NCI-H2171 treated with DMSO at 0.1 percent for 48 hours (cell line): ENCODE measurements at regions not wholly inside any gene's neighbourhood (a gene's known extent, or its start where the extent isn't known, plus 50 kb on each side); places are given as distances from the start of the nearest gene placed in this dataset.
"Not testable (repeated sequence)": the region's sequence is repeated elsewhere in the genome, so short reads cannot be mapped to it uniquely, and the experiment has no call there.

Experiments used
- DNase-seq: peaks from one replicate; lab custom pipeline; 2025; lab: John Stamatoyannopoulos, UW

DNA sequence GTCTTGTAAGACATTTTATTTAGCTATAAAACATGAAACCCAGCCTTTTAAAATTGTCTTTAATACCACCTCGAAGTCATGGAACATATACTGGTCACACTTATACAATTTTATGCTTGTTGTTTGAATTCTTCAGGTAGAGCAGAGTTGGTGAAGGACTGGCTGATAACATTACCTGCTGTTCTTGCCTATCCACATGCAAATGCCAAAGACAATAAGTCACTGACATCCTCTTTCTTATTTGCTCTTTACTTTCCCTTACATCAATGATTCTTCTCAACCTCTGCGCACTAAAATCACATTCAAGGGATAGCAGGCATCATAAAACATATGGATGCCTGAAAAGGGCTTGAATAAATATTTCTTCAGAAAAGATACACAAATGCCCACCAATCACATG, 392.5 kb upstream of the ATP11B start:
- DNase-seq = no peak

DNA sequence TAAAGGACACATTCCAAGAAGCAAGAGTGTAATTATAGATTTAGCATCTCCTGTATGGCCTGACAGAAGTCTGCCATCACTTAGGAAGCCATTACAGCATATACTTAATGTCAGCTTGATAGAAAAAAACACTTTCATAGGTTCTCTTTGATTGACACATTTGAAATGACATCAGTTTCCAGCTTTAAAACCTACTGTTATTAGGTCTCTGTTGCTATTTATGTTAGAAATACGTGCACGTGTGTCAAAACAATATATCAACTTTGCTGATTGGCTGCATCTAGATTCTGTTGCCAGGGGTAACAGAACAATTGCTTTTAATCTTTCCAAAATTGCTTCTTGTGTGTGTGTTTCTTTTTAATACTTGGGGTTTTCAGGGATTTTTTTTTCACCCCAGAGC, 389.3 kb upstream of the ATP11B start:
- no peak for DNase-seq

DNA sequence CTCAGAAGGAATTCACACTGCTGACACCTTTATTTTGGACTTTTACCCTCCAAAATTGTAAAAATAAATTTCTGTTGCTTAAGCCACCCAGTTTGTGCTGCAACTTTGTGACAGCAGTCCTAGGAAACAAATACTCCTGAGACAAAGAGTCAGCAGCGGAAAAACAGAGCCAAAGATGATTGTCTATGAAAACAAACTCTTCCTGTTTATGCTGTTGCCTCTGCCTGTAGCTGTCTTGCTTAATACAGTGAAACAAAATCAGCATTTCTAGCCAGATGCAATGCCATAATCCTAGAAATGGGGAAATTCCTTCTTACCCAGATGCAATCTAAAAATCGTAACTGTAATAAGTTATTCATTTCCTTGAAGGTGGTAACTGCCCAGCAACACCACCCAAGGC, 387.5 kb upstream of the ATP11B start:
- no peak for DNase-seq

- no peak for DNase-seq
Observed at GRCh38 chr3:182406786-182407185, 386.5 kb upstream of the ATP11B start.

- DNase-seq = no peak
Observed at GRCh38 chr3:182410051-182410450, 383.3 kb upstream of the ATP11B start.

DNA sequence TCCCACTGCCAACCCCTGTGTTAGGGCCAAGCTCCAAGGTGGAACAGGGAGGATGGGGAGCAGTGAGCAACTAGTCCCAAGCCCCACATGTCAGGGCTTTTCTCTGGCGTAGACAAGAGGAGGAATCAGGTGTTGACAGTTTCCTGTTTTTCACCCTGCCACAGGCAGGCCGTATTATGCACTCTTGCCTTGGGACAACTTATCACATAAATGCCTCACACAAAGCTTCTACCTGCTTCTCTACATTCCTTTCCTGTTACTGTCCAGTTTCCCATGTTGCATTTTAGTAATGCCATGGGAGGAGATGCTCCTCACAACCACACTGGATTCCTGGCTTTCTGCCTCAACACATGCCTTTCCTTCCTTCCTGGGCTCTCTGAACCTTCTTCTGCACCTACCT, 381.2 kb upstream of the ATP11B start:
- DNase-seq = no peak

GRCh38 chr3:182413061-182413460, 380.2 kb upstream of the ATP11B start:
- DNase-seq = no peak

- no peak for DNase-seq
Observed at GRCh38 chr3:182413682-182414081, 379.6 kb upstream of the ATP11B start.

DNA sequence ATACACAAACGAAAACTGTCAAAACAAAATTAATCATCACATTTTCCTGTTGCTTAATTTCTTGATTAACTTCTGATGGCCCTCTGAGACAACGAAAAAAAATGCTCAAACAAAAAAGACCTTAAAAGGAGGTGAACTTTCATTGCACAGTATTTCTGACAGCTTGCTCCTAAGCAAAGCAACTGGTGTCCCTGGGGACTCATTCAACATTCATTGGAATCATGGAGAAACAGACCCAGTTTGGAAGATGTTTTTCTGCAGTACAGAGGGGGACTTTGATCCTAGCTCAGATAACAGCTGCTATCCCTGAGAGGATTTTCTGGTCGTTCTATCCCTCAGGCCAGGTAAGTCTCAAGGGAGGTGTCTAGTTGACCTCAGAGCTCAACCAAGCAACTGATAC, 378.7 kb upstream of the ATP11B start:
- DNase-seq = peak; percentile 89

GRCh38 chr3:182420741-182421140, 372.6 kb upstream of the ATP11B start:
- DNase-seq = no peak

DNA sequence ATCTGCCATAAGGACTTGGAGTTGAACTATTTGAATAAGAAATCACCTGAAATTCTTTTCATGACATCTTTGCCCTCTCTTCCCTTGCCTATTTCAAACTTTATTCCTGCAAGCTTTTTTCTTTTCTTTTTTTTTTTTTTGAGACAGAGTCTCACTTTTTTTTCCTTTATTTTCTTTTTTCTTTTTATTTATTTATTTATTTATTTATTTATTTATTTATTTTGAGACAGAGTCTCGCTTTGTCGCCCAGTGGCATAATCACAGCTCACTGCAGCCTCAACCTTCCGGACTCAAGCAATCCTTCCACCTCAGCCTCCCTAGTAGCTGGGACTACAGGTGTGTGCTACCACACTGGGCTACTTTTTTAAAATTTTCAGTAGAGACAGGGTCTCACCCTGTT, 369.3 kb upstream of the ATP11B start:
- DNase-seq = no peak

- DNase-seq = peak; percentile 52
Observed at GRCh38 chr3:182425926-182426718, 367.2 kb upstream of the ATP11B start.

- DNase-seq = not testable (repeated sequence)
Observed at GRCh38 chr3:182431972-182432371, 361.3 kb upstream of the ATP11B start.

- peak; percentile 17 for DNase-seq
Observed at GRCh38 chr3:182435860-182436259, 357.4 kb upstream of the ATP11B start.

- DNase-seq = peak; percentile 76
Observed at GRCh38 chr3:182436547-182436946, 356.8 kb upstream of the ATP11B start.

- DNase-seq = no peak
Observed at GRCh38 chr3:182438398-182438797, 354.9 kb upstream of the ATP11B start.

GRCh38 chr3:182440101-182440500, 353.2 kb upstream of the ATP11B start:
- no peak for DNase-seq

- no peak for DNase-seq
Observed at GRCh38 chr3:182445576-182445975, 347.7 kb upstream of the ATP11B start.

DNA sequence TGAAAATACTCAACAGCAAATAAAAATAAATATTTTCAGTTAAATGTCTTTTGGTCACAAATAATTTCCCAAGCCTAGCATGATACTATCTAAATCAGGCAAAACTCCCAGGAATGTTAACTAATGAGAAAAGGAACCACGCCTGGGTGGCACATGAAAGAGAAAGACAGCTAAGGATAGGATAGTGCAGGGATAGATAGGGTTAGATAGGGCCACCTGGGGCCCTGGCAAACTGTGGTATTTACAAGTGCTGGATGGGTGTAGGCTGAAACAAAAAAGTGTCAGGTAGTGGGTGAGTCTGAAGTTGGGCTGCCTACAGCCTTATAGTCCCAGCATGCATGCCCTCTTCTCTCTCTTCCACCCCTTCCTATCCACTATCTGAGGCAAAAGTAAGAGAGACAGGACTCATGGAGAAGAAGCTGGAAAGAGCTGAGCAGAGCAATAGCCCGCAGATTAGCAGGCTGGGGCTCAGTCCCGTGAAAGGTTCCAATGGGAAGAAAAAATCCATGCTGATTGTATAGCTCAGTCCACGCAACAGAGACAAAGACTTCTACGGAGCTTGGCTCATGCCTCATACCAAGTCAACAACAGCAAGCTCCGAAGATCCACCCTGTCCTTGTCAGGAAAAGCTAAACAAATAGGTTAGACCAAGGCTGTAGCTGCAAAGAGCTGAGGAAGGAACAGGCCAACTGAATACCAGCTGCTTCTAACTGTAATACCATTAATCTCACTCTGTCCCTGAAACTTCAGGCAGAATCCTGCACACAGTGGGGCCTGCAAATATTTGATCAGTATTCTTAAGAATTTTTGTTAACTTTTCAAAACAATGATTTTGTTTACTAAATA, 342.1 kb upstream of the ATP11B start:
- no peak for DNase-seq

GRCh38 chr3:182451871-182452270, 341.4 kb upstream of the ATP11B start:
- DNase-seq = no peak

- DNase-seq = no peak
Observed at GRCh38 chr3:182455011-182455410, 338.3 kb upstream of the ATP11B start.

- no peak for DNase-seq
Observed at GRCh38 chr3:182460303-182460702, 333.0 kb upstream of the ATP11B start.

DNA sequence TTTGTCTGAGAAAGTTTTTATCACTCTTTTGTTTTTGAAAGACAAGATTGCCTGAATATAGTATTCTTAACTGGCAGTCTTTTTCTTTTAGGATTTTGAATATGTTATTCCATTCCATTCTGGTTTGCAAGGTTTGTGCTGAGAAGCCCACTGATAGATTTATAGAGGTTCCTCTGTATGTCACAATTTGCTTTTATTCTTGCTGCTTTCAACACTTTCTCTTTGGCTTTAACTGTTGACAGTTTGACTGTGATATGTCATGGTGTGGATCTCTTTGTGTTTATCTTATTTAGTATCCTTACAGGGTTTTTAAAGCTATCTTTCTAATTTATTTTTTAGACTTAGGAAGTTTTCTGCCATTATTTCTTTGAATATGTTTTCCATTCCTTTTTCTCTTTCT, 331.2 kb upstream of the ATP11B start:
- no peak for DNase-seq
